ENCODE measurements at regions not wholly inside any gene's neighbourhood (a gene's known extent, or its start where the extent isn't known, plus 50 kb on each side); places are given as distances from the start of the nearest gene placed in this dataset.
"Not testable (repeated sequence)": the region's sequence is repeated elsewhere in the genome, so short reads cannot be mapped to it uniquely, and the experiment has no call there.

DNA sequence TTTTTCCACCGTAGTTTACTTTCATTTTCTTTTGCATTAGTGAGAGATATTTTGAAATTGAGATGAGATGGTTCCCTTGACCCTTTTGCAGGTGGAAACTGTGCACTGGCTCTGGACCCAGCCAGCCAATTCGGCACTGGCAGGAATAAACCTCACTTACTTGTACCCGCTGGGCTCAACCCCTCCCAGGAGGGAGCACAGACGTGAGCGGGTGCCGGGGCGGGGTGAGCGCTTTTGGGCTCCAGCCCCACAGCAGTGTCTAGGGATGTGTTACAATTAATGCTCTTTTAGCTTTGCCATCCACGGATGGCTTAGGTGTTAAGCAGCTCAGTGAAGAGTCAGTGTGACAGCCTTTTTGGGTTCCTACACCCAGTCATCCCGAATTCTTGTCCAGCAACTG, 766.1 kb upstream of the CHD1 start:
- no peak for DNase-seq

GRCh38 chr5:99686538-99686937, 757.7 kb upstream of the CHD1 start:
- no peak for DNase-seq

DNA sequence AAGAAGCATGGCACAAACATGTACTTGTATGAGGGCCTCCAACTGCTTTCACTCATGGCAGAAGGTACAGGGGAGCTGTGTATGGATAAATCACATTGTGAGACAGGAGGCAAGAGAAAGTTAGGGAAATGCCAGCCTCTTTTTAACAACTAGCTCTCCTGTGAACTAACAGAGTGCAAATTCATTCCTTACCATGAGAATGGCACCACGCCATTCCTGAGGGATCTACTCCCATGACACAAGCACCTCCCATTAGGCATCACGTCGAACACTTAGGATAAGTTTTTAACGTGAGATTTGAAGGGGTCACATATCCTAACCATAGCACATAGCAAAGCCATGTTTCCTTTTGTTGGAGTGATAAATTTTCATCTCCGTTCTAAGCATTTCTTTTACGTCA, 747.2 kb upstream of the CHD1 start:
- no peak for DNase-seq

- DNase-seq, result no peak
Observed at GRCh38 chr5:99674101-99674500, 745.3 kb upstream of the CHD1 start.

DNA sequence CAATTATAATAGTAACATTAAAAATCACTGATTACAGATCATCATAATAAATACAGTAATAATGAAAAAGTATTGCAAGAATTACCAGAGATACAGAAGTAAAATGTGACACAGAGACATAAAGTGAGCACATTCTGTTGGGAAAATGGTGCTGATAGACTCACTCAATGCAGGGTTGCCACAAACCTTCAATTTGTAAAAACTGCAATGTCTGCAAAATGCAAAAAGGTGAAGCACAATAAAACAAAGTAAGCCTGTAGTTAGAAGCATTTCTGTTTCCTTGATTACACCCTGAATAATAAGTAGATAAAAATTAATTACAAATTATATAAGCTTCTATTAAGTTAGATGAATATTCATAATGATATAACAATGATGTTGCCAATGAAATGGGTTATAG, 736.2 kb upstream of the CHD1 start:
- DNase-seq, result no peak

GRCh38 chr5:99651298-99651697, 722.5 kb upstream of the CHD1 start:
- no peak for DNase-seq

DNA sequence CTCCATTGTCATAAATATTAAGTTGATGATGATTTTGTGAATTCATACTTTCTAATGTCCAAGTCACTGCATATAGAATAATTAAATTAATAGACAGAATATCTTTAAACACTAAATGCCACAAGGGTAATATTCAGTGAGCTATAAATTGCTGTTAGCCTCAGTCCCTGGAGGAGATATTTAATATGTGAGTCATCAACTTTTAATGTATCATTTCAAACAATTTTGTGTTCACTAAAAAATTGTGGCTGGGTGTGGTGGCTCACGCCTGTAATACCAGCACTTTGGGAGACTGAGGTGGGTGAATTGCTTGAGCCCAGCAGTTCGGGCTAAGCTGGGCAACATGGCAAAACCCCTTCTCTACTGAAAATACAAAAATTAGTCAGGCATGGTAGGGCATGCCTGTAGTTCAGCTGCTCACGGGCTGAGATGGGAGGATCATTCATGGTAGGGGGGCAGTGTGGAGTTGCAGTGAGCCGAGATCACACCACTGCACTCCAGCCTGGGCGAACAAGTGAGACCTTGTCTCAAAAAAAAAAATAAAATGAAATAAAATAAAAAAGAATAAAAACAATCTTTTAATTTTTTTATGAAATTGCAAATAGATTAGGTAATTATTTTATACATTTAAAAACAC, 717.3 kb upstream of the CHD1 start:
- no peak for DNase-seq

- no peak for DNase-seq
Observed at GRCh38 chr5:99644822-99645221, 716.0 kb upstream of the CHD1 start.

DNA sequence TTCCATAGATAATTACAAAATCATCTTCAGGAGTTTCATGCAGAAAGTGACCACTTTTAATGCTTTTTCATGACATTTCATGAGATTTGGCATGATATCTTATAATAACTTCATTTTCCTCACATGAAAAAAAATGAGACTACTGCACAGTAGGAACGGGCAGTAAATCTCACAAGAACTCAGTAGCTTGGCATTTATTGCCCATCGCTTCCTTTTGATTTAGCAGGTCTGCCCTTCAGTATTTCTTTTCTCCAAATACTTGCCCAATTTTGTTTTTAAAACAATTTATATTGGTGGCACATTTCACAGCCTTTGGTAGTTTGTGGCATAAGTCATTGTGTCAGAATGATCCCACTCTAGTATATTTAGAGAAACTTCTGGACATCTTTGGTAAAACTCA, 711.8 kb upstream of the CHD1 start:
- DNase-seq, result no peak

DNA sequence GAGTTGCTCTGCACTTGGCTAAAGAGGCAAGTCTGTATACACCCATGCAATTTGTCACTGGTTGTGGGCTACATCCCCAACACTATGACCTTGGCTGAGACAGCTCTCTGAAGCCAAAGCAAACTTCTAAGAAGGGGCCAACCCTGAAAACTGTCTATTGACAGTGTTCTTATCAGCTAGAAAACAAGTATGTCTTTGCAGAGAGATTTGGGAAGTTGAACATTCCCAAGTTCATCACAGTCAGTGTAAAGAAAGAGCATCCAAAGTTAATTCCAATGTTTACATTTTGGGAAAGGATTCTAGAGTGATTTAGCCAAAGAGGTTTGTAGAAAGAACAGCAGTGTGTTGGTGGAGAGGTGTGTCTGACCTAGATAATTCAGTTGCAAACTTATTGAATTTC, 711.1 kb upstream of the CHD1 start:
- DNase-seq, result no peak

DNA sequence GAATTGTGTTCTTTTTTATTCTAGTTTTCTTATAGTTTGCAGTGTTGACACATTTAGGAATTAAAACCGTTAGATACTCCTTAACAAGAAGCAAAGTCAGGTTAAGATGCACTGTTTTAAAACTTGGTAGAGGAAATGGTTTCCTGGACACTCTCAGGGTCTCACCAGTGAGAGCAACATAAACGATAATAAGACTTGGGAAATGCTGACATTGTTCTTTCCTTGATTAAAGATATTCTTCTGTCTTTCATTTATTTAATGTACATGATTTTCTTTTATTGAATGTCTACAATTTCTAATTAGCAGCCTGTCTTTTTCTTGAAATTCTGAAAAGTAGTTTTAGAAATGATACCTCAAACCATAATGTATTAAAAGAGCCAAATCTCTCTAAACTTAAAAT, 707.9 kb upstream of the CHD1 start:
- DNase-seq, result no peak

- DNase-seq, result no peak
Observed at GRCh38 chr5:99621772-99622681, 693.2 kb upstream of the CHD1 start.

- DNase-seq, result no peak
Observed at GRCh38 chr5:99617335-99617734, 688.5 kb upstream of the CHD1 start.

DNA sequence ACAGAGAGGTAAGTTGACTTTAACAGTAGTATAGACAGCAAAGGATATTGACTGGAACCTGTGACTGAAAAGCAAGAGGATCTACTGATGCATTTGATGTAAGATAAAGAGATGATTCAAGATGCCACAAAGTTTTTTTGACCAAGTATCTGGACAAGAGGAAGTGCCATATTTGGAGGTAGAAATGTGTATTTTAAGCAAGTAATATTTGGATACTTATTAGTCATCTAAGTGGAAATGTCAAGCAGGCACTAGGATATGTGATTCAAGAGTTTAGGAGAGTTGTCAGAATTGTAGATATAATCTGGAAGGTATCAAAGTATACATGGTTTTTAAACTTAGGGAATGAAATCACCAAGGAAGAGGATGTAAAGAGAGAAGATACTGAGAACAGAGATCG, 686.1 kb upstream of the CHD1 start:
- no peak for DNase-seq

DNA sequence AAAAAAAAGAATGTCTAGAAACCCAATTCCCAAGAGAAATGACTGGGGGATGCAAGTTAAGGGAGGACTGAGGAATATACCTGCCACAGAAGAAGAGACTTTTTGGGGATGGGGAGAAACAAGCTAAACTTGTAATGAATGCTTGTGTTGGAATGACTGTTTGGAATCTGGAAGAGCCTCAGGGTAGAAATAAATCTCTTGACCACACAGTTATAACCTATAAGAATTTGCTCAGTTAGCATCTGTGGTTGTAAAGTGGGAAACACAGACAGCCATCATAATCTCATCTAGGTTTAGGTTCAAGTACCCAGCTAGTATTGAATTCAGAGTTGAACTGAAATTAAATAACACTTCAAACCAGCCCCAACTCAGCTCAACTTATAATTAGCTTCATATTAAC, 678.3 kb upstream of the CHD1 start:
- DNase-seq, result no peak

GRCh38 chr5:99605904-99606303, 677.1 kb upstream of the CHD1 start:
- DNase-seq, result no peak

DNA sequence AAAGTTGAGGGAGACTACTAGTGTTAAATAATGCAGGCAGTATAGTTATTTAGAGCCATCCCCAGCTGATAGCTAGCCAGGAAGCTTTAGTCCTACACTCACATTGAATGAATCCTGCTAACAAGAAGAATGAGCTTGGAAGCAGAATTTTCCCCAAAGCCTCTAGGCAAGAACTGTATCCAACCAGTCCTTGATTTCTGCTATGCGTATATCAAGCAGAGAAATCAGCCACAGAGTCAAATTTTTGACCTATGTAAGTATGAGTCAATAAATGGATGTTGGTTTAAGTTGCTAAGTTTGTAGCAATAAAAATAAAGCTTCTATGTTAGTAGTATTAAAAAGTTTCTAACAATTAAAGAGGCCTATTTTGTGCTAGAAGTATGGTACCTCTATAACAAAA, 672.1 kb upstream of the CHD1 start:
- DNase-seq, result no peak

- no peak for DNase-seq
Observed at GRCh38 chr5:99590806-99591205, 662.0 kb upstream of the CHD1 start.

- DNase-seq, result no peak
Observed at GRCh38 chr5:99589424-99589823, 660.6 kb upstream of the CHD1 start.

DNA sequence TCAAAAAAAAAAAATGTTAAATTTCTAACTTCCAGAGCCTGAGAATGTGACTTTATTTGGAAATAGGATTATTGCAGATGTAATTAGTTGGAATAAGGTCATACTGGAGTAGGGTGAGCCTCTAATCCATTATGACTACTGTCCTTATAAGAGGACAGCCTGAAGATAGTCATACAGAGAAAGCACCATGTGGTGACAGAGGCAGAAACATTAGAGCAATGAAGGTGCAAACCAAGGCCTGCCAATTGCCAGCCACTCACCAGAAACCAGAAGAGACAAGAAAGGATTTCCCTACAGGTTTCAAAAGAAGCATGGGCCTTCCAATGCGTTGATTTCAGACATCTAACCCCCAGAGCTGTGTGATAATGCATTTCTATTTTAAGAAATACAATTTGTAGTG, 659.2 kb upstream of the CHD1 start:
- DNase-seq, result no peak

GRCh38 chr5:99586878-99587277, 658.1 kb upstream of the CHD1 start:
- no peak for DNase-seq

DNA sequence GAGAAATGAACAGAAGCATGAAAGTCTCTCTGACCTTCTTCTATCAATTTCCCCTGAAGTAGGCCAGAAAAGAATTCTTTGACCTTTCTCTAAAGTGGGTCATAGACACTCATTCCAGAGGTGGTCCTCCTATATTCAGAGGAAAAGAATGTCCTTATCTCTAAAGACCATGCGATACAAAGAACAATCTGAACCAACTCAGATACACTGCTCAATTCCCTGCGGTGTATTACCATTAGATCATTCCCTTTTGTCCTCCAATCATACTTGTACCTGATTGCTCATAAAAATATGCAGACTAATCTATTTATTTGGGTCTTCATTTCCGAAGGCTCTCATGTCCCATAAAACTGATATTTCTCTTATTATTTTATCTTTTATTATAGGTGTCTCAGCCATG, 652.4 kb upstream of the CHD1 start:
- DNase-seq, result not testable (repeated sequence)

- not testable (repeated sequence) for DNase-seq
Observed at GRCh38 chr5:99562937-99563627, 634.3 kb upstream of the CHD1 start.

GRCh38 chr5:99553211-99553810, 624.5 kb upstream of the CHD1 start:
- DNase-seq, result no peak

Data from CD4-positive, alpha-beta T cell treated with Interferon gamma for 1 hour (primary cell).